ENCODE measurements at regions not wholly inside any gene's neighbourhood (a gene's known extent, or its start where the extent isn't known, plus 50 kb on each side); places are given as distances from the start of the nearest gene placed in this dataset.

- TF ChIP-seq CTCF (IDR thresholded peaks at IDR 0.05; ENCODE audit: low read depth, low read length) (no peak), EZH2phosphoT487 (IDR thresholded peaks at IDR 0.05; ENCODE audit: low read depth) (no peak)
Measured at GRCh38 chr4:126269106-126269505, 954.4 kb downstream of the FAT4 start.
